Activated CD8-positive, alpha-beta T cell treated with anti-CD3 and anti-CD28 coated beads for 36 hours (primary cell): ENCODE measurements at regions not wholly inside any gene's neighbourhood (a gene's known extent, or its start where the extent isn't known, plus 50 kb on each side); places are given as distances from the start of the nearest gene placed in this dataset.

Source experiments
- ATAC-seq: fragments of 200-7000 bp; cut with Tn5 transposase; one replicate; pipeline ENCODE4 v1.10.0; 2021; ENCODE audit warnings: mild to moderate bottlenecking, moderate library complexity
- CTCF ChIA-PET: fragments of 350-600 bp; sonication (Branson Sonifier 250); formaldehyde crosslinking; loops from one replicate; lab custom pipeline; 2021; ENCODE audit warnings: antibody characterized with exemption; lab: Charles Lee
- POLR2A ChIA-PET: fragments of 350-600 bp; sonication (Branson Sonifier 250); formaldehyde crosslinking; loops from one replicate; lab custom pipeline; 2021; ENCODE audit warnings: antibody characterized with exemption; lab: Charles Lee
- DNase-seq: peaks from one replicate; pipeline ENCODE4 v3.0.0-alpha.2; 2020
- H3K27ac Mint-ChIP-seq: one replicate; pipeline ENCODE4 v1.8.0; 2021; ENCODE audit warnings: mild to moderate bottlenecking, mixed read lengths
- H3K27me3 Mint-ChIP-seq: one replicate; pipeline ENCODE4 v1.8.0; 2021; ENCODE audit warnings: mixed read lengths
- H3K36me3 Mint-ChIP-seq: one replicate; pipeline ENCODE4 v1.8.0; 2021; ENCODE audit warnings: low read depth, mixed read lengths
- H3K4me1 Mint-ChIP-seq: one replicate; pipeline ENCODE4 v1.8.0; 2021; ENCODE audit warnings: low read depth, mixed read lengths
- H3K4me3 Mint-ChIP-seq: one replicate; pipeline ENCODE4 v1.8.0; 2021; ENCODE audit warnings: mild to moderate bottlenecking, moderate library complexity, mixed read lengths
- H3K9me3 Mint-ChIP-seq: one replicate; pipeline ENCODE4 v1.8.0; 2021; ENCODE audit warnings: mixed read lengths
- intact Hi-C: fragments of 100-400 bp; cut with micrococcal nuclease; formaldehyde crosslinking; loops from one replicate; pipeline ENCODE4 v1.10.0; 2022
- TF ChIP-seq, protein P1 (sequence below): fragments of 200-600 bp; IDR thresholded peaks from one replicate; pipeline ENCODE4 v1.8.0; 2022; ENCODE audit warnings: antibody characterized with exemption, mild to moderate bottlenecking

DNA sequence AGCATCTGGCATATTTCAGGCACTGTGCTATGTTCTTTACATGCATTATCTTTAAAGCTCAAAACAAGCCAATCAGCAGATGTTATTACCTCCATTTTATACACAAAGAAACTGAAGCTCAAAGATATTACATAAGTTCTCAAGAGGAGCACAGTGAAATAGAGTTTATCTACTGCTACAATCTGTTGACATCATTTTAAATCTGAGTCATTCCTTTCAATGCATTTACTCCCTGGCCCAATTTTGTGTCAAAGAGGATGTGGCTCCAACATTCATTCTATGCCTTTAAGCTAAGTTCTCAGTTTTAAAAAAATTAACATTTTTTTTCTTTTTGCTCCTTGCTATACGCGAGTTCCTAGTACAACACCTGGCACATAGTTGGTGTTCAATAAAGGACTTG lies 486.3 kb upstream of the ZNF462 start:
- ATAC-seq (no peak), DNase-seq (no peak)
- H3K36me3 Mint-ChIP-seq = no peaks in the 10 kb centered on the region
- H3K4me1 Mint-ChIP-seq = no peaks in the 10 kb centered on the region
- TF ChIP-seq, protein P1, sequence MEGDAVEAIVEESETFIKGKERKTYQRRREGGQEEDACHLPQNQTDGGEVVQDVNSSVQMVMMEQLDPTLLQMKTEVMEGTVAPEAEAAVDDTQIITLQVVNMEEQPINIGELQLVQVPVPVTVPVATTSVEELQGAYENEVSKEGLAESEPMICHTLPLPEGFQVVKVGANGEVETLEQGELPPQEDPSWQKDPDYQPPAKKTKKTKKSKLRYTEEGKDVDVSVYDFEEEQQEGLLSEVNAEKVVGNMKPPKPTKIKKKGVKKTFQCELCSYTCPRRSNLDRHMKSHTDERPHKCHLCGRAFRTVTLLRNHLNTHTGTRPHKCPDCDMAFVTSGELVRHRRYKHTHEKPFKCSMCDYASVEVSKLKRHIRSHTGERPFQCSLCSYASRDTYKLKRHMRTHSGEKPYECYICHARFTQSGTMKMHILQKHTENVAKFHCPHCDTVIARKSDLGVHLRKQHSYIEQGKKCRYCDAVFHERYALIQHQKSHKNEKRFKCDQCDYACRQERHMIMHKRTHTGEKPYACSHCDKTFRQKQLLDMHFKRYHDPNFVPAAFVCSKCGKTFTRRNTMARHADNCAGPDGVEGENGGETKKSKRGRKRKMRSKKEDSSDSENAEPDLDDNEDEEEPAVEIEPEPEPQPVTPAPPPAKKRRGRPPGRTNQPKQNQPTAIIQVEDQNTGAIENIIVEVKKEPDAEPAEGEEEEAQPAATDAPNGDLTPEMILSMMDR = no peak
- ChIA-PET POLR2A (no interaction called here), CTCF (no interaction called here)
- H3K27ac Mint-ChIP-seq = no peak overlapping the region
- H3K27me3 Mint-ChIP-seq = no peaks in the 10 kb centered on the region
- peaks cover 6% of the 10 kb centered on the region for H3K9me3 Mint-ChIP-seq
- intact Hi-C loops = no loop called here
- H3K4me3 Mint-ChIP-seq = no peak overlapping the region

- ATAC-seq (no peak), DNase-seq (no peak)
- TF ChIP-seq, protein P1 = no peak
- Mint-ChIP-seq H3K4me1 (no peaks in the 10 kb centered on the region), H3K36me3 (no peaks in the 10 kb centered on the region), H3K27me3 (no peaks in the 10 kb centered on the region), H3K4me3 (no peak overlapping the region), H3K27ac (no peak overlapping the region), H3K9me3 (peaks cover 3% of the 10 kb centered on the region)
- ChIA-PET CTCF (no interaction called here), POLR2A (no interaction called here)
- intact Hi-C loops = no loop called here
These were observed 479.9 kb upstream of the ZNF462 start for GRCh38 chr9:106383072-106383471.

DNA sequence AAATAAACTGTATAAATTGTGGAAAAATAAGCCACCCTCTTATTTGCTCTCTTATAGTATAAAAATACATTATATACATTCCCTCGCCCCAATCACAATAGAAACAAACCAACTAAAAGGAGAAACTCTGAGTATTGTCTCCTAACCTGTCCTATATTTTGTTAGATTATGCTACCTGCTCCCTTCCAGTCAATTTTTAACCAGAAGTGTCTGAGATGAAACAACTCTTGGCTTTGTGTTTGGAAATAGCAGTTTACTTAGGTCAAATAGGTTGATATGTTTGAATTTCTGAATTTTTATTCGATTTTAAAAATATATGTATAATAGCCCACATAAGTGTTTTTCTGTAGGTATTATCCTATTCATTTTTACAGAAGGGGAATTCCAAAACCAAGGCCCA lies 475.0 kb upstream of the ZNF462 start:
- ATAC-seq (no peak), DNase-seq (no peak)
- TF ChIP-seq, protein P1 = no peak
- intact Hi-C loops = no loop called here
- no peaks in the 10 kb centered on the region for H3K4me1 Mint-ChIP-seq
- H3K4me3 Mint-ChIP-seq = no peak overlapping the region
- H3K36me3 Mint-ChIP-seq = no peaks in the 10 kb centered on the region
- POLR2A ChIA-PET = no interaction called here
- CTCF ChIA-PET = no interaction called here
- no peak overlapping the region for H3K27ac Mint-ChIP-seq
- peaks cover 4% of the 10 kb centered on the region for H3K9me3 Mint-ChIP-seq
- H3K27me3 Mint-ChIP-seq = no peaks in the 10 kb centered on the region

- DNase-seq (no peak), ATAC-seq (no peak)
- CTCF ChIA-PET = no interaction called here
- no peaks in the 10 kb centered on the region for H3K4me1 Mint-ChIP-seq
- H3K36me3 Mint-ChIP-seq = no peaks in the 10 kb centered on the region
- H3K4me3 Mint-ChIP-seq = no peak overlapping the region
- no peak overlapping the region for H3K27ac Mint-ChIP-seq
- POLR2A ChIA-PET = no interaction called here
- intact Hi-C loops = no loop called here
- H3K27me3 Mint-ChIP-seq = no peaks in the 10 kb centered on the region
- H3K9me3 Mint-ChIP-seq = peaks cover 1% of the 10 kb centered on the region
- TF ChIP-seq, protein P1 = no peak
These were observed 469.7 kb upstream of the ZNF462 start for GRCh38 chr9:106393226-106393625.

GRCh38 chr9:106400170-106400569 lies 462.8 kb upstream of the ZNF462 start:
- ChIA-PET POLR2A (no interaction called here), CTCF (no interaction called here)
- no peak overlapping the region for H3K4me3 Mint-ChIP-seq
- H3K36me3 Mint-ChIP-seq = no peaks in the 10 kb centered on the region
- no peak for ATAC-seq
- H3K27ac Mint-ChIP-seq = no peak overlapping the region
- no peaks in the 10 kb centered on the region for H3K9me3 Mint-ChIP-seq
- intact Hi-C loops = no loop called here
- H3K4me1 Mint-ChIP-seq = no peaks in the 10 kb centered on the region
- no peak for DNase-seq
- TF ChIP-seq, protein P1 = no peak
- no peaks in the 10 kb centered on the region for H3K27me3 Mint-ChIP-seq
